ENCODE measurements at regions not wholly inside any gene's neighbourhood (a gene's known extent, or its start where the extent isn't known, plus 50 kb on each side); places are given as distances from the start of the nearest gene placed in this dataset.

GRCh38 chr5:121366515-121366914, 485.2 kb upstream of the FTMT start:
- TF ChIP-seq CTCF (IDR thresholded peaks at IDR 0.05) (no peak), POLR2A (IDR thresholded peaks at IDR 0.05) (no peak)

All from thyroid gland (tissue), 4 donors.